Lung (tissue), 11 donors: ENCODE measurements at regions not wholly inside any gene's neighbourhood (a gene's known extent, or its start where the extent isn't known, plus 50 kb on each side); places are given as distances from the start of the nearest gene placed in this dataset.
A peak's percentile ranks its signal among the peaks of the same experiment; 100 is the strongest.

Source experiments
- ATAC-seq: fragments of 200-7000 bp; cut with Tn5 transposase; one replicate; pipeline ENCODE4 v1.9.1; 2020; ENCODE audit warnings: moderate number of reproducible peaks; ENCODE audit not compliant: insufficient read depth, low FRiP score
- DNase-seq, 3 donors: peaks; one replicate each; pipeline ENCODE4 v3.0.0-alpha.2; 2013 to 2017
- H3K27ac ChIP-seq, 2 donors: one replicate each; pipeline ENCODE4 v1.5.1; 2013; ENCODE audit warnings: mild to moderate bottlenecking in 2 of 2, moderate library complexity in 2 of 2, control low read depth in 1 of 2, inconsistent platforms in 1 of 2, low read depth in 1 of 2, low read length in 1 of 2
- H3K27me3 ChIP-seq, 3 donors: one replicate each; pipeline ENCODE4 v1.5.1; 2013; ENCODE audit warnings: low read length in 2 of 3; ENCODE audit not compliant: control insufficient read depth in 3 of 3, insufficient read depth in 3 of 3
- H3K36me3 ChIP-seq, 4 donors: one replicate each; pipeline ENCODE4 v1.5.1; 2013; ENCODE audit warnings: low read length in 4 of 4, mild to moderate bottlenecking in 1 of 4, moderate library complexity in 1 of 4; ENCODE audit not compliant: control insufficient read depth in 4 of 4, insufficient read depth in 4 of 4
- H3K4me1 ChIP-seq, 5 donors: one replicate each; pipeline ENCODE4 v1.5.1; 2013; ENCODE audit warnings: low read length in 5 of 5, mild to moderate bottlenecking in 2 of 5, moderate library complexity in 1 of 5; ENCODE audit not compliant: control insufficient read depth in 5 of 5, insufficient read depth in 5 of 5
- H3K4me3 ChIP-seq: one replicate; pipeline ENCODE4 v1.5.1; 2013; ENCODE audit warnings: mild to moderate bottlenecking, control low read depth, moderate library complexity
- H3K9ac ChIP-seq, 2 donors: one replicate each; pipeline ENCODE4 v1.5.1; 2013; ENCODE audit warnings: low read length in 2 of 2, control low read depth in 1 of 2; ENCODE audit not compliant: insufficient read depth in 1 of 2
- H3K9me3 ChIP-seq, 4 donors: one replicate each; pipeline ENCODE4 v1.5.1; 2013; ENCODE audit warnings: low read length in 3 of 4, mild to moderate bottlenecking in 1 of 4, moderate library complexity in 1 of 4; ENCODE audit not compliant: control insufficient read depth in 4 of 4, insufficient read depth in 3 of 4
- CTCF ChIP-seq: IDR thresholded peaks from 2 replicates; pipeline ENCODE4 v1.5.1; 2012; ENCODE audit warnings: mild to moderate bottlenecking; ENCODE audit errors: control extremely low read depth, extremely low read depth
- WGBS, 2 donors: extraction: QIAGEN DNeasy Blood & Tissue Kit; methylation state at CpG; one replicate each; pipeline ENCODE4 v1.1.7; 2013; 5-methylcytosine and 5-hydroxymethylcytosine counted together
- donor health status: control.
- donor health status: control.
- donor health status: Bipolar disorder and iron deficiency.
- donor health status: healthy.
- donor health status: DM: yes; HTN: yes; CAD: no.

DNA sequence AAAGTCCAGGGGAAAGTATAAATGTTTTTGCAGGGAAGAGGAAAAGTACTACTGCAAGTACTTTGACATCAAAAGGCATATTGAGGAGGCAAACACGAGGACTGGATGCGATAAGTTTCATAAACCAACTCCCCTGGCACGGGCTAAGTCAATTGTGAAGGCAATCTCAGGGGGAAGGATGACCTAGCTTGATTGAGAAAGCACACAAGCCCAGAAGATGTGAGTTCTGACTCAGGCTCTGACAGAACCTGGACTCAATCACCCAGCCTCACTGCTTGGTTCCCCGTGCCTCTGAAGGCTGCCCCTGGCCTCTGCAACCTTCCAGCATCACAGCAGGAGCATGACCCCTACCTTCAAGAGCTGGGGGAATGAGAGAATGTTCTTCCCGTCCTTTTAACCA lies 93.2 kb upstream of the ZNF438 start:
- no peaks in the 10 kb centered on the region for H3K27me3 ChIP-seq
- peaks cover 0 to 12% (median 0%) of the 10 kb centered on the region in 5 donors for H3K4me1 ChIP-seq
- no peak for TF ChIP-seq CTCF
- ATAC-seq (no peak), DNase-seq (no peak)
- no peak overlapping the region for H3K27ac ChIP-seq
- H3K9ac ChIP-seq, result no peak overlapping the region
- peaks cover 0 to 2% (median 0%) of the 10 kb centered on the region in 4 donors for H3K9me3 ChIP-seq
- WGBS, 2 donors, result 87 to 88% methylated on average over 5 of the region's 5 CpGs
- H3K36me3 ChIP-seq, result no peaks in the 10 kb centered on the region
- no peak overlapping the region for H3K4me3 ChIP-seq

GRCh38 chr10:31125789-31126188 lies 94.1 kb upstream of the ZNF438 start:
- H3K4me3 ChIP-seq, result no peak overlapping the region
- no peaks in the 10 kb centered on the region for H3K27me3 ChIP-seq
- ATAC-seq (no peak), DNase-seq (no peak)
- no peak for TF ChIP-seq CTCF
- no peaks in the 10 kb centered on the region for H3K36me3 ChIP-seq
- H3K4me1 ChIP-seq, result peaks cover 0 to 11% (median 0%) of the 10 kb centered on the region in 5 donors
- no peak overlapping the region for H3K9ac ChIP-seq
- no peak overlapping the region for H3K27ac ChIP-seq
- peaks cover 0 to 2% (median 0%) of the 10 kb centered on the region in 4 donors for H3K9me3 ChIP-seq

DNA sequence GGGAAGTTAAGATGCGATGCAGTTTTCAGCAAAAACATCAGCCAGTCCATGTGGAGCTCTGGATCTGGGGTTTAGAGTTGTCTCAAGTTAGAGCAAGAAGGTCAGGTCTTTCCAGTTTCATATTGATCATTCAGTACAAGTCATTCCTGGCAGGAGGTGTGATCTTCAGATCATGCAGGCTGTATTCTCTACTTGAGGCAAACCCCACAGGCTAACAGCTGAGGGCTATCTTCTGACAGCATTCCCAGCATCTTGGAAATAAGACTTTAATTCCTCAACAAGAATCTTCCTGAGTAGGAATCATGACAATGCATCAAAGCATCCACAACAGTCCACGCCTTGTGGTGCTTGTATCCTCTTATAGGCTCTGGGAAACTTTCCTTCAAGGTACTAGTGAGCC lies 94.9 kb upstream of the ZNF438 start:
- H3K27ac ChIP-seq, result no peak overlapping the region
- WGBS, 2 donors, result 85% methylated on average over 2 of the region's 2 CpGs
- peaks cover 0 to 7% (median 0%) of the 10 kb centered on the region in 5 donors for H3K4me1 ChIP-seq
- no peak overlapping the region for H3K9ac ChIP-seq
- ATAC-seq (no peak), DNase-seq (peak in 1 of 3 donors; percentile 40)
- no peaks in the 10 kb centered on the region for H3K27me3 ChIP-seq
- H3K36me3 ChIP-seq, result no peaks in the 10 kb centered on the region
- no peak overlapping the region for H3K4me3 ChIP-seq
- peaks cover 0 to 2% (median 0%) of the 10 kb centered on the region in 4 donors for H3K9me3 ChIP-seq
- no peak for TF ChIP-seq CTCF

DNA sequence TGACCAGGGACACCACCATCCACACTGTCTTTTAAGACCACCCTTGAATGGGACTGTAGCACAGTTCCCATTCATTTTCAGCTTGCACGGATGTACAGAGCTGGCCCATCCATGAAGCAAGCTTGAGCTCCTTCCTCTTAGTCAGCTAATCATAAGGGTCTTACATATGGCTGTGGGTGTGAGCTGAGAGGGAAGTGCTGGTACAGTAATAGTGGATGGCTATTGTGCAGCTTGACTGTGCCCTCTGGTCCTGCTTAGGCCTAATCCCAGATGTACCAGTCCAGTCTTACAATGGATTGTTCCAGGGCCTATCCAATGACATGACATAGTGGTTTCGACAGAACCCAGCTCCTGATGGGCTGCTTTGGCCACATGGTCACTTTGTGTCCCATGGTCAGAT lies 96.9 kb upstream of the ZNF438 start:
- no peaks in the 10 kb centered on the region for H3K27me3 ChIP-seq
- WGBS, 2 donors, result 90 to 92% methylated on average over 2 of the region's 2 CpGs
- H3K36me3 ChIP-seq, result no peaks in the 10 kb centered on the region
- ATAC-seq (no peak), DNase-seq (no peak)
- H3K27ac ChIP-seq, result peak overlapping the region in 1 of 2 donors; percentile 50
- H3K9ac ChIP-seq, result no peak overlapping the region
- no peak overlapping the region for H3K4me3 ChIP-seq
- peaks cover 0 to 2% (median 0%) of the 10 kb centered on the region in 4 donors for H3K9me3 ChIP-seq
- TF ChIP-seq CTCF, result no peak
- peaks cover 0 to 9% (median 3%) of the 10 kb centered on the region in 5 donors for H3K4me1 ChIP-seq
